ENCODE measurements at regions not wholly inside any gene's neighbourhood (a gene's known extent, or its start where the extent isn't known, plus 50 kb on each side); places are given as distances from the start of the nearest gene placed in this dataset.

DNA sequence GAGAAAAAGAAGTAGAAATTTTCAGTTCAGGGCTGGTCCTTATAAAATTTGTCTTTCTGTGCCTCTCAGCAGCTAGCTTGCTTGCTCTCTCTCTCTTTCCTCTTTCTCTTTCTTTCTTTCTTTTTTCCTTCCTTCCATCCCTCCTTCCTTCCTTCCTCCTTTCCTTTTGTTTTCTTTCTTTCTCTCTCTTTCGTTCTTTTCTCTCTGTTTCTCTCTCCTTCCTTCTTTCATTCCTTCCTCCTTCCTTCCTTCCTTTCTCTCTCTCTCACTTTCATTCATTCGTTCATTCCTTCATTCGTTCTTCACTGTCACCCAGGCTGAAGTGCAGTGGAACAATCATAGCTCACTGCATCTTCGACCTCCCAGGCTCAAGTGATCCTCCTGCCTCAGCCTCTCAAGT, 69.3 kb upstream of the CPOX start:
- TF ChIP-seq, protein P1, sequence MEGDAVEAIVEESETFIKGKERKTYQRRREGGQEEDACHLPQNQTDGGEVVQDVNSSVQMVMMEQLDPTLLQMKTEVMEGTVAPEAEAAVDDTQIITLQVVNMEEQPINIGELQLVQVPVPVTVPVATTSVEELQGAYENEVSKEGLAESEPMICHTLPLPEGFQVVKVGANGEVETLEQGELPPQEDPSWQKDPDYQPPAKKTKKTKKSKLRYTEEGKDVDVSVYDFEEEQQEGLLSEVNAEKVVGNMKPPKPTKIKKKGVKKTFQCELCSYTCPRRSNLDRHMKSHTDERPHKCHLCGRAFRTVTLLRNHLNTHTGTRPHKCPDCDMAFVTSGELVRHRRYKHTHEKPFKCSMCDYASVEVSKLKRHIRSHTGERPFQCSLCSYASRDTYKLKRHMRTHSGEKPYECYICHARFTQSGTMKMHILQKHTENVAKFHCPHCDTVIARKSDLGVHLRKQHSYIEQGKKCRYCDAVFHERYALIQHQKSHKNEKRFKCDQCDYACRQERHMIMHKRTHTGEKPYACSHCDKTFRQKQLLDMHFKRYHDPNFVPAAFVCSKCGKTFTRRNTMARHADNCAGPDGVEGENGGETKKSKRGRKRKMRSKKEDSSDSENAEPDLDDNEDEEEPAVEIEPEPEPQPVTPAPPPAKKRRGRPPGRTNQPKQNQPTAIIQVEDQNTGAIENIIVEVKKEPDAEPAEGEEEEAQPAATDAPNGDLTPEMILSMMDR (IDR thresholded peaks at IDR 0.05), result no peak
- TF ChIP-seq EZH2 (IDR thresholded peaks at IDR 0.05) (no peak), EZH2phosphoT487 (IDR thresholded peaks at IDR 0.05) (no peak)
